ENCODE measurements at regions not wholly inside any gene's neighbourhood (a gene's known extent, or its start where the extent isn't known, plus 50 kb on each side); places are given as distances from the start of the nearest gene placed in this dataset.

DNA sequence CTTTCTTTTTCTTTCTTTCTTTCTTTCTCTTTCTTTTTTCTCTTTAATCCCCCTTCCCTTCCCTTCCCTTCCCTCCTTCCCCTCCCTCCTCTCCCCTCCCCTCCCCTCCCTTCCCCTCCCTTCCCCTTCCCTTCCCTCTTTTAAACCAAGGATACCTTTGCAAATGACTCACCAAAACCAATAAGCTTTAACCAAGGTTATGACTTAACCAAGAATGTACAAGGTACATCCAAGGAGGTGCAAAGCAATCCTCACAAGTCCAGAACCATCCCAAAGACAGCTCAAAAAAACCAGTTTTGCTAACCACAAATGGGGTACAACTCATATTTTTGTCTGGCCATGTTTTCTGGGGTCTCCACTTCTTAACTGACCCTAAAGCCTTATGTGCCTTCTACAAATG lies 174.7 kb upstream of the PPP1R2C start:
- TF ChIP-seq, protein P1, sequence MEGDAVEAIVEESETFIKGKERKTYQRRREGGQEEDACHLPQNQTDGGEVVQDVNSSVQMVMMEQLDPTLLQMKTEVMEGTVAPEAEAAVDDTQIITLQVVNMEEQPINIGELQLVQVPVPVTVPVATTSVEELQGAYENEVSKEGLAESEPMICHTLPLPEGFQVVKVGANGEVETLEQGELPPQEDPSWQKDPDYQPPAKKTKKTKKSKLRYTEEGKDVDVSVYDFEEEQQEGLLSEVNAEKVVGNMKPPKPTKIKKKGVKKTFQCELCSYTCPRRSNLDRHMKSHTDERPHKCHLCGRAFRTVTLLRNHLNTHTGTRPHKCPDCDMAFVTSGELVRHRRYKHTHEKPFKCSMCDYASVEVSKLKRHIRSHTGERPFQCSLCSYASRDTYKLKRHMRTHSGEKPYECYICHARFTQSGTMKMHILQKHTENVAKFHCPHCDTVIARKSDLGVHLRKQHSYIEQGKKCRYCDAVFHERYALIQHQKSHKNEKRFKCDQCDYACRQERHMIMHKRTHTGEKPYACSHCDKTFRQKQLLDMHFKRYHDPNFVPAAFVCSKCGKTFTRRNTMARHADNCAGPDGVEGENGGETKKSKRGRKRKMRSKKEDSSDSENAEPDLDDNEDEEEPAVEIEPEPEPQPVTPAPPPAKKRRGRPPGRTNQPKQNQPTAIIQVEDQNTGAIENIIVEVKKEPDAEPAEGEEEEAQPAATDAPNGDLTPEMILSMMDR (conservative IDR thresholded peaks at IDR 0.05; ENCODE audit: low read length): no peak
- TF ChIP-seq EZH2phosphoT487 (IDR thresholded peaks at IDR 0.05; ENCODE audit: borderline replicate concordance): no peak
